Endothelial cell of umbilical vein (primary cell): ENCODE measurements at regions not wholly inside any gene's neighbourhood (a gene's known extent, or its start where the extent isn't known, plus 50 kb on each side); places are given as distances from the start of the nearest gene placed in this dataset.

ENCODE experiments used
- BruUV-seq: library from RNA; stranded (reverse); fragments of 400-500 nt; replicated peaks from 2 replicates; lab custom pipeline; 2021; lab: Mats Ljungman, UMichigan
- CTCF ChIA-PET: fragments of 300-600, 350-600 bp; sonication (Branson Sonifier 250); formaldehyde crosslinking; loops from one replicate; lab custom pipeline; 2021; ENCODE audit warnings: antibody characterized with exemption, inconsistent platforms; lab: Charles Lee
- POLR2A ChIA-PET: fragments of 300-600, 350-600 bp; sonication (Branson Sonifier 250); formaldehyde crosslinking; loops from one replicate; lab custom pipeline; 2021; ENCODE audit warnings: antibody characterized with exemption, inconsistent platforms; lab: Charles Lee
- DNase-seq: peaks from one replicate; pipeline ENCODE4 v3.0.0-alpha.2; 2011; ENCODE audit warnings: low read depth, low spot score
- FAIRE-seq: peaks from 2 replicates; lab custom pipeline; 2011; peaks lifted over from hg19 to GRCh38; lab: Jason Lieb, UNC
- H2AFZ ChIP-seq: 2 replicates; pipeline ENCODE4 v1.6.0; 2012; ENCODE audit warnings: low read depth, low read length, control low read depth, inconsistent platforms
- H3K27ac ChIP-seq: 2 replicates; pipeline ENCODE4 v1.5.1; 2011; ENCODE audit warnings: low read depth, mild to moderate bottlenecking, control low read depth, low read length, moderate library complexity; ENCODE audit not compliant: insufficient read depth
- H3K27me3 ChIP-seq, 2 experiments: 2 replicates each; pipeline versions ENCODE4 v1.6.0 to v1.6.1; 2011; ENCODE audit warnings: low read length in 2 of 2, mixed read lengths in 1 of 2; ENCODE audit not compliant: control insufficient read depth in 2 of 2, insufficient read depth in 2 of 2
- H3K36me3 ChIP-seq, 2 experiments: 2 replicates in 1 of 2; 3 replicates in 1 of 2; pipeline ENCODE4 v1.5.1; 2011; ENCODE audit warnings: low read length in 2 of 2, mild to moderate bottlenecking in 1 of 2, moderate library complexity in 1 of 2; ENCODE audit not compliant: control insufficient read depth in 2 of 2, insufficient read depth in 2 of 2; ENCODE audit errors: extremely low read depth in 1 of 2
- H3K4me1 ChIP-seq: 3 replicates; pipeline ENCODE4 v1.5.1; 2011; ENCODE audit warnings: mild to moderate bottlenecking, low read length; ENCODE audit not compliant: control insufficient read depth, insufficient read depth; ENCODE audit errors: extremely low read depth
- H3K4me2 ChIP-seq: 2 replicates; pipeline ENCODE4 v1.6.1; 2011; ENCODE audit warnings: low read length, control low read depth, mixed read lengths; ENCODE audit not compliant: insufficient read depth
- H3K4me3 ChIP-seq, 3 experiments: fragments of 200-600 bp in 1 of 3; sonication (generic), shearing (Covaris generic) in 1 of 3; replicated peaks in 1 of 3; 2 replicates each; pipeline ENCODE4 v1.5.1; 2011 to 2016; ENCODE audit warnings: control low read depth in 3 of 3, low read length in 3 of 3, mild to moderate bottlenecking in 2 of 3, inconsistent platforms in 1 of 3, low read depth in 1 of 3, moderate library complexity in 1 of 3; ENCODE audit not compliant: insufficient read depth in 1 of 3
- H3K79me2 ChIP-seq: 2 replicates; pipeline ENCODE4 v1.6.0; 2012; ENCODE audit warnings: low read length, inconsistent platforms; ENCODE audit not compliant: control insufficient read depth, insufficient read depth
- H3K9ac ChIP-seq: replicated peaks from 2 replicates; pipeline ENCODE3; 2011; ENCODE audit warnings: low read length, control low read depth; ENCODE audit not compliant: insufficient read depth; ENCODE audit errors: extremely low read depth
- H3K9me1 ChIP-seq: replicated peaks from 3 replicates; pipeline ENCODE4 v1.6.0; 2011; ENCODE audit warnings: mild to moderate bottlenecking, low read length; ENCODE audit not compliant: control insufficient read depth, insufficient read depth; ENCODE audit errors: extremely low read depth
- H3K9me3 ChIP-seq: replicated peaks from 2 replicates; pipeline ENCODE4 v1.5.1; 2012; ENCODE audit warnings: low read length, inconsistent platforms; ENCODE audit not compliant: control insufficient read depth, insufficient read depth
- H4K20me1 ChIP-seq: replicated peaks from 2 replicates; pipeline ENCODE3; 2011; ENCODE audit warnings: mild to moderate bottlenecking, low read length; ENCODE audit not compliant: control insufficient read depth, insufficient read depth; ENCODE audit errors: extremely low read depth
- EZH2 ChIP-seq: IDR thresholded peaks from 2 replicates; pipeline ENCODE4 v1.6.1; 2012; ENCODE audit warnings: borderline replicate concordance, low read depth, mild to moderate bottlenecking, moderate library complexity, low read length, inconsistent platforms; ENCODE audit not compliant: severe bottlenecking
- FOS ChIP-seq: IDR thresholded peaks from 2 replicates; pipeline ENCODE4 v1.6.1; 2011; ENCODE audit warnings: mild to moderate bottlenecking, low read length, moderate library complexity, borderline replicate concordance; ENCODE audit not compliant: insufficient read depth
- GATA2 ChIP-seq: IDR thresholded peaks from 2 replicates; pipeline ENCODE4 v1.7.0; 2011; ENCODE audit warnings: low read depth, mild to moderate bottlenecking, moderate library complexity, mixed read lengths, low read length; ENCODE audit not compliant: insufficient read length, insufficient read depth
- JUN ChIP-seq: IDR thresholded peaks from 2 replicates; pipeline ENCODE4 v1.6.1; 2011; ENCODE audit warnings: borderline replicate concordance, low read depth; ENCODE audit not compliant: insufficient read length, insufficient read depth
- MYC ChIP-seq: IDR thresholded peaks from one replicate; pipeline ENCODE4 v1.6.1; 2011; ENCODE audit warnings: mild to moderate bottlenecking, low read depth, low read length
- POLR2A ChIP-seq: IDR thresholded peaks from 2 replicates; pipeline ENCODE4 v1.6.1; 2012; ENCODE audit warnings: low read depth, mild to moderate bottlenecking, control low read depth, low read length
- POLR2AphosphoS5 ChIP-seq: IDR thresholded peaks from 2 replicates; pipeline ENCODE4 v1.6.1; 2012; ENCODE audit warnings: low read depth, mild to moderate bottlenecking, control low read depth, low read length, moderate library complexity; ENCODE audit not compliant: insufficient read depth
- dilution Hi-C: fragments of 300-500 bp; cut with MboI; formaldehyde crosslinking; loops from one replicate; pipeline ENCODE4 v1.15.0; 2019; ENCODE audit warnings: low sequenced_read_pairs; ENCODE audit not compliant: extremely low pct_ligation_motif_present
- intact Hi-C: fragments of 100-400 bp; cut with micrococcal nuclease; formaldehyde crosslinking; loops from one replicate; pipeline ENCODE4 v1.10.0; 2022
- TF ChIP-seq, protein P1 (sequence below), 2 donors: IDR thresholded peaks; 1 replicate in 1 of 2; 2 replicates in 1 of 2; pipeline ENCODE4 v1.5.1; 2011; ENCODE audit warnings: low read length in 2 of 2, mild to moderate bottlenecking in 2 of 2, moderate library complexity in 2 of 2, control low read depth in 1 of 2, inconsistent platforms in 1 of 2, low read depth in 1 of 2; ENCODE audit not compliant: insufficient read depth in 1 of 2; ENCODE audit errors: extremely low read depth in 1 of 2
- TF ChIP-seq, protein P2 (sequence below): IDR thresholded peaks from 2 replicates; pipeline ENCODE4 v1.6.1; 2011; ENCODE audit not compliant: insufficient read depth, insufficient read length

DNA sequence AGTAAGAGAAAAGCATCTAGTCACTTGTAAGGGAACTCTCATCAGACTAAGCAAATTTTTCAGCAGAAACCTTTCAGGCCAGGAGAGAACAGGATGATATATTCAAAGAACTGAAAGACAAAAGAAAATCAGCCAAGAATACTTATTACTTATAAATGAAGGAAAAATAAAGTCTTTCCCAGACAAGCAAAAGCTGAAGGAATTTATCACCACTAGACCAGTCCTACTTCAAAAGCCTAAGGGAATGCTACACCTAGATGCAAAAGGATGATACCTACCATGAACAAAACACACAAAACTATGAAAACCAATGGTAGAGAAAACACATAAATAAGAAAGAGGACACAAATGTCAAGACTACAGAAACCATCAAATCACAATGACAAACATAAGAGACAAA lies 126.6 kb upstream of the ABCB5 start:
- no peak for FAIRE-seq
- no peaks in the 10 kb centered on the region for H4K20me1 ChIP-seq

More for the DNA sequence above, 126.6 kb upstream of the ABCB5 start:
- ChIA-PET POLR2A (no interaction called here), CTCF (interaction anchor here (1.4 kb wide), 1 partner anchor 109 kb away, joined by 4 read pairs; no protein-coding TSS in a partner anchor)
- BruUV-seq: no TSS peak
- dilution Hi-C loops (no loop called here), intact Hi-C loops (no loop called here)
- H3K4me2 ChIP-seq: no peak overlapping the region
- H2AFZ ChIP-seq: no peak overlapping the region
- H3K9me3 ChIP-seq: peaks cover 8% of the 10 kb centered on the region
- H3K4me1 ChIP-seq: peaks cover 5% of the 10 kb centered on the region
- H3K79me2 ChIP-seq: no peaks in the 10 kb centered on the region
- H3K9me1 ChIP-seq: no peaks in the 10 kb centered on the region
- H3K9ac ChIP-seq: no peak overlapping the region
- no peak overlapping the region for H3K4me3 ChIP-seq
- TF ChIP-seq, protein P1, sequence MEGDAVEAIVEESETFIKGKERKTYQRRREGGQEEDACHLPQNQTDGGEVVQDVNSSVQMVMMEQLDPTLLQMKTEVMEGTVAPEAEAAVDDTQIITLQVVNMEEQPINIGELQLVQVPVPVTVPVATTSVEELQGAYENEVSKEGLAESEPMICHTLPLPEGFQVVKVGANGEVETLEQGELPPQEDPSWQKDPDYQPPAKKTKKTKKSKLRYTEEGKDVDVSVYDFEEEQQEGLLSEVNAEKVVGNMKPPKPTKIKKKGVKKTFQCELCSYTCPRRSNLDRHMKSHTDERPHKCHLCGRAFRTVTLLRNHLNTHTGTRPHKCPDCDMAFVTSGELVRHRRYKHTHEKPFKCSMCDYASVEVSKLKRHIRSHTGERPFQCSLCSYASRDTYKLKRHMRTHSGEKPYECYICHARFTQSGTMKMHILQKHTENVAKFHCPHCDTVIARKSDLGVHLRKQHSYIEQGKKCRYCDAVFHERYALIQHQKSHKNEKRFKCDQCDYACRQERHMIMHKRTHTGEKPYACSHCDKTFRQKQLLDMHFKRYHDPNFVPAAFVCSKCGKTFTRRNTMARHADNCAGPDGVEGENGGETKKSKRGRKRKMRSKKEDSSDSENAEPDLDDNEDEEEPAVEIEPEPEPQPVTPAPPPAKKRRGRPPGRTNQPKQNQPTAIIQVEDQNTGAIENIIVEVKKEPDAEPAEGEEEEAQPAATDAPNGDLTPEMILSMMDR (IDR thresholded peaks at IDR 0.05; ENCODE audit: extremely low read depth in 1 of 2, insufficient read depth in 1 of 2, low read depth in 1 of 2, low read length in 2 of 2): no peak
- TF ChIP-seq FOS (no peak), GATA2 (no peak), POLR2AphosphoS5 (no peak), POLR2A (no peak), JUN (no peak), EZH2 (no peak), MYC (no peak)
- TF ChIP-seq, protein P2, sequence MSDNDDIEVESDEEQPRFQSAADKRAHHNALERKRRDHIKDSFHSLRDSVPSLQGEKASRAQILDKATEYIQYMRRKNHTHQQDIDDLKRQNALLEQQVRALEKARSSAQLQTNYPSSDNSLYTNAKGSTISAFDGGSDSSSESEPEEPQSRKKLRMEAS: no peak
- no peaks in the 10 kb centered on the region for H3K36me3 ChIP-seq
- no peak overlapping the region for H3K27ac ChIP-seq
- H3K27me3 ChIP-seq: no peaks in the 10 kb centered on the region
- DNase-seq: no peak
